K562 (cell line): ENCODE measurements at regions not wholly inside any gene's neighbourhood (a gene's known extent, or its start where the extent isn't known, plus 50 kb on each side); places are given as distances from the start of the nearest gene placed in this dataset.
A peak's percentile ranks its signal among the peaks of the same experiment; 100 is the strongest.

ENCODE experiments used
- ATAC-seq: fragments of 200-7000 bp; cut with Tn5 transposase; 3 replicates; pipeline ENCODE4 v1.9.1; 2020; ENCODE audit warnings: moderate library complexity
- BruUV-seq: library from RNA; stranded (reverse); fragments of 400-500 nt; replicated peaks from 2 replicates; lab custom pipeline; 2021; lab: Mats Ljungman, UMichigan
- CTCF ChIA-PET: fragments of 300-600 bp; formaldehyde crosslinking; extraction: SDS; loops from one replicate; lab custom pipeline; 2021; ENCODE audit warnings: low intra/inter-chr PET ratio; lab: Yijun Ruan, JAX
- POLR2A ChIA-PET: fragments of 300-600, 350-650 bp; sonication (Branson Sonifier 250); formaldehyde crosslinking; extraction: SDS; loops from one replicate; lab custom pipeline; 2021; ENCODE audit warnings: antibody characterized with exemption, inconsistent platforms; lab: Yijun Ruan, JAX
- DNase-seq, 4 experiments: peaks; one replicate each; pipeline versions ENCODE4 v3.0.0 to v3.0.0-alpha.2; 2011 to 2018; ENCODE audit warnings: low spot score in 3 of 4, mixed read lengths in 3 of 4; ENCODE audit errors: extremely low read depth in 1 of 4
- FAIRE-seq: peaks from 2 replicates; lab custom pipeline; 2011; peaks lifted over from hg19 to GRCh38; lab: Jason Lieb, UNC
- H2AFZ ChIP-seq: 2 replicates; pipeline ENCODE4 v1.6.0; 2011; ENCODE audit warnings: low read depth, low read length, control low read depth, inconsistent platforms
- H3K27ac ChIP-seq: fragments of 200-600 bp; 3 replicates; pipeline ENCODE4 v1.8.0; 2011; ENCODE audit warnings: low read depth, mild to moderate bottlenecking, control low read depth, inconsistent platforms, low read length, moderate library complexity, mixed read lengths; ENCODE audit errors: extremely low read depth
- H3K27me3 ChIP-seq, 2 experiments: fragments of 300-600 bp in 1 of 2; 2 replicates in 1 of 2; 3 replicates in 1 of 2; pipeline versions ENCODE4 v1.6.0 to v1.8.0; 2011; ENCODE audit warnings: inconsistent platforms in 2 of 2, low read length in 2 of 2, mild to moderate bottlenecking in 1 of 2, mixed read lengths in 1 of 2, moderate library complexity in 1 of 2; ENCODE audit not compliant: control insufficient read depth in 2 of 2, insufficient read depth in 2 of 2
- H3K36me3 ChIP-seq: fragments of 300-600 bp; 3 replicates; pipeline ENCODE4 v1.8.0; 2011; ENCODE audit warnings: mild to moderate bottlenecking, low read length, inconsistent platforms; ENCODE audit not compliant: control insufficient read depth, insufficient read depth
- H3K4me1 ChIP-seq, 2 experiments: fragments of 200-600 bp in 1 of 2; replicated peaks in 1 of 2; 2 replicates in 1 of 2; 3 replicates in 1 of 2; pipeline versions ENCODE4 v1.5.1 to v1.8.0; 2011; ENCODE audit warnings: inconsistent platforms in 2 of 2, low read length in 2 of 2, mild to moderate bottlenecking in 1 of 2, mixed read lengths in 1 of 2, moderate library complexity in 1 of 2; ENCODE audit not compliant: control insufficient read depth in 2 of 2, insufficient read depth in 2 of 2
- H3K4me2 ChIP-seq: 2 replicates; pipeline ENCODE4 v1.6.1; 2011; ENCODE audit warnings: low read length, control low read depth, inconsistent platforms, mixed read lengths; ENCODE audit not compliant: insufficient read depth
- H3K4me3 ChIP-seq: fragments of 200-600 bp; sonication (generic), shearing (Covaris generic); 2 replicates; pipeline ENCODE4 v1.5.1; 2016; ENCODE audit warnings: control low read depth, inconsistent platforms
- H3K79me2 ChIP-seq: fragments of 200-600 bp; 3 replicates; pipeline ENCODE4 v1.8.0; 2011; ENCODE audit warnings: low read length, inconsistent platforms; ENCODE audit not compliant: control insufficient read depth, insufficient read depth
- H3K9ac ChIP-seq, 2 experiments: 2 replicates each; pipeline versions ENCODE4 v1.6.0 to v1.6.1; 2011; ENCODE audit warnings: low read depth in 2 of 2, low read length in 2 of 2, control low read depth in 1 of 2, inconsistent platforms in 1 of 2, mild to moderate bottlenecking in 1 of 2, mixed read lengths in 1 of 2; ENCODE audit not compliant: insufficient read depth in 1 of 2
- H3K9me1 ChIP-seq: one replicate; pipeline ENCODE4 v1.6.0; 2011; ENCODE audit warnings: inconsistent platforms, mild to moderate bottlenecking, low read length, moderate library complexity; ENCODE audit not compliant: control insufficient read depth, insufficient read depth
- H3K9me3 ChIP-seq: replicated peaks from 2 replicates; pipeline ENCODE4 v1.5.1; 2011; ENCODE audit warnings: low read depth, low read length, inconsistent platforms; ENCODE audit not compliant: control insufficient read depth, insufficient read depth
- H4K20me1 ChIP-seq: replicated peaks from 2 replicates; pipeline ENCODE4 v1.6.1; 2011; ENCODE audit warnings: low read length, inconsistent platforms, mixed read lengths; ENCODE audit not compliant: control insufficient read depth, insufficient read depth
- GTF2E2 ChIP-seq: fragments of 200-800 bp; sonication (Bioruptor generic); IDR thresholded peaks from 2 replicates; pipeline ENCODE4 v1.6.1; 2016; ENCODE audit warnings: missing genetic modification characterization, missing compliant biosample characterization
- NFIC ChIP-seq: fragments of 450-650 bp; IDR thresholded peaks from 2 replicates; pipeline ENCODE4 v1.6.1; 2017; ENCODE audit warnings: mild to moderate bottlenecking, inconsistent platforms
- RAD21 ChIP-seq, 2 experiments: fragments of 250-450 bp in 1 of 2; fragments of 450-650 bp in 1 of 2; sonication (Bioruptor Pico) in 1 of 2; formaldehyde crosslinking in 1 of 2; IDR thresholded peaks in 1 of 2; conservative IDR thresholded peaks in 1 of 2; 2 replicates each; pipeline versions ENCODE4 v1.4.0 to v1.8.0; 2020 to 2022; ENCODE audit warnings: mild to moderate bottlenecking in 2 of 2, moderate library complexity in 1 of 2
- ZKSCAN3 ChIP-seq: fragments of 250-450 bp; sonication (Bioruptor Pico); IDR thresholded peaks from 2 replicates; pipeline ENCODE4 v1.4.0; 2020
- WGBS: fragments of 100-300 bp; shearing (Covaris generic); methylation state at CpG from one replicate; pipeline ENCODE4 v1.1.6; 2016; ENCODE audit warnings: low coverage, mixed read lengths; ENCODE audit not compliant: insufficient coverage; ENCODE audit errors: missing lambda C conversion rate; 5-methylcytosine and 5-hydroxymethylcytosine counted together
- in situ Hi-C: fragments of 300-500 bp; cut with MboI; formaldehyde crosslinking; loops from 4 replicates; pipeline ENCODE4 v1.15.0; 2018; ENCODE audit warnings: inconsistent platforms, mixed read lengths
- intact Hi-C: fragments of 100-400 bp; cut with micrococcal nuclease; formaldehyde crosslinking; loops from 2 replicates; pipeline ENCODE4 v1.14.2; 2022

- Histone ChIP-seq H4K20me1 (no peaks in the 10 kb centered on the region), H3K79me2 (no peaks in the 10 kb centered on the region), H3K27me3 (peaks cover 0 to 5% of the 10 kb centered on the region in 2 experiments; a peak in 3 of 5 replicates), H3K9me3 (no peaks in the 10 kb centered on the region), H3K9me1 (no peaks in the 10 kb centered on the region), H3K4me3 (no peak overlapping the region), H3K36me3 (no peaks in the 10 kb centered on the region), H3K4me2 (no peak overlapping the region), H3K4me1 (no peaks in the 10 kb centered on the region), H3K27ac (no peak overlapping the region), H3K9ac (no peak overlapping the region), H2AFZ (no peak overlapping the region)
- intact Hi-C loops (no loop called here), in situ Hi-C loops (no loop called here)
- DNase-seq (no peak), ATAC-seq (no peak), FAIRE-seq (no peak)
- ChIA-PET POLR2A (interaction anchor here (0.7 kb wide), 1 partner anchor 9 kb away, joined by 3 read pairs; no protein-coding TSS in a partner anchor), CTCF (no interaction called here)
- WGBS: 0% methylated on average over 2 of the region's 3 CpGs
- TF ChIP-seq RAD21 (CRISPR knock-in tag; conservative IDR thresholded peaks at IDR 0.05 in 1 of 2, IDR thresholded peaks at IDR 0.05 in 1 of 2) (no peak), ZKSCAN3 (CRISPR knock-in tag) (no peak)
- BruUV-seq: no TSS peak
These were observed 78.0 kb upstream of the BZW1 start for GRCh38 chr2:200733713-200734198.

DNA sequence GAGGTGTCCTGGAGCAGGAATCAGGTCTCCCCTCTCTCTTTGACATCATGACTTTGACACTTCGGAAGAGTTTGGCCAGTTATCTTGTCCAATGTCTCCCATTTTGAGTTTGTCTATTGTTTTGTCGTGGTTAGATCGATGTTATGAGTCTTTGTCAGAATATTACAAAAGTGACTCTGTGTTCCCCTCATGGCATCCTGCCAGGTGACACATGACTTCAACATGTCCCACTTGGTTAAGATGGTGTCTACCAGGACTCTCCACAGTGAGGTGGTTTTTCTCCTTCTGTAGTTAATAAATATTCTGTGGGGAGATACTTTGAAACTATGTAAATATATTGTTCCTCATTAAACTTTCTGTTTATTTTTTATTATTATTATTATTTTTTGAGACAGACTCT, 76.6 kb upstream of the BZW1 start:
- no TSS peak for BruUV-seq
- Histone ChIP-seq H3K4me3 (no peak overlapping the region), H3K36me3 (no peaks in the 10 kb centered on the region), H2AFZ (no peak overlapping the region), H3K27ac (no peak overlapping the region), H3K79me2 (no peaks in the 10 kb centered on the region), H3K4me2 (no peak overlapping the region), H3K4me1 (no peaks in the 10 kb centered on the region), H3K9me1 (no peaks in the 10 kb centered on the region), H3K27me3 (peaks cover 2 to 10% of the 10 kb centered on the region in 2 experiments; a peak in 3 of 5 replicates), H3K9ac (no peak overlapping the region), H3K9me3 (no peaks in the 10 kb centered on the region), H4K20me1 (no peaks in the 10 kb centered on the region)
- CTCF ChIA-PET: no interaction called here
- TF ChIP-seq GTF2E2 (tag): no peak
- peak; percentile 44; the same call in 1 of the 2 replicates for TF ChIP-seq NFIC
- ATAC-seq (no peak), FAIRE-seq (no peak), DNase-seq (no peak)
- POLR2A ChIA-PET: no interaction called here
- intact Hi-C loops (loop anchor here (1.0 kb wide), 1 partner anchor 22 kb away; no protein-coding TSS in a partner anchor), in situ Hi-C loops (no loop called here)
- 14% methylated on average over 3 of the region's 3 CpGs for WGBS
